ENCODE measurements at regions not wholly inside any gene's neighbourhood (a gene's known extent, or its start where the extent isn't known, plus 50 kb on each side); places are given as distances from the start of the nearest gene placed in this dataset.

- Histone ChIP-seq H3K27ac (no peak overlapping the region), H3K9me3 (no peaks in the 10 kb centered on the region), H3K27me3 (replicated peaks; ENCODE audit: insufficient read depth) (no peaks in the 10 kb centered on the region), H3K36me3 (no peaks in the 10 kb centered on the region), H3K4me3 (no peak overlapping the region), H3K4me1 (ENCODE audit: control insufficient read depth in 1 of 2, low read depth in 2 of 2) (peaks cover 13 to 33% of the 10 kb centered on the region in 2 donors)
- no peak for ATAC-seq (ENCODE audit: insufficient number of reproducible peaks, low FRiP score, low read depth)
- DNase-seq (ENCODE audit: low spot score) = no peak
- TF ChIP-seq CTCF (IDR thresholded peaks at IDR 0.05) = no peak
These were observed 118.8 kb downstream of the C16orf95 start for GRCh38 chr16:87198328-87198832.

- DNase-seq (ENCODE audit: low spot score) = no peak
- H3K4me3 ChIP-seq = no peak overlapping the region
- H3K9me3 ChIP-seq = no peaks in the 10 kb centered on the region
- no peak for TF ChIP-seq CTCF (IDR thresholded peaks at IDR 0.05)
- no peaks in the 10 kb centered on the region for H3K36me3 ChIP-seq
- H3K27me3 ChIP-seq (replicated peaks; ENCODE audit: insufficient read depth) = no peaks in the 10 kb centered on the region
- H3K4me1 ChIP-seq (ENCODE audit: control insufficient read depth in 1 of 2, low read depth in 2 of 2) = peaks cover 13 to 35% of the 10 kb centered on the region in 2 donors
- no peak for ATAC-seq (ENCODE audit: insufficient number of reproducible peaks, low FRiP score, low read depth)
- H3K27ac ChIP-seq = no peak overlapping the region
These were observed 118.3 kb downstream of the C16orf95 start for GRCh38 chr16:87198881-87199280.

- no peak for DNase-seq (ENCODE audit: low spot score)
- Histone ChIP-seq H3K9me3 (no peaks in the 10 kb centered on the region), H3K27ac (no peak overlapping the region)
These were observed 117.8 kb downstream of the C16orf95 start for GRCh38 chr16:87199379-87199778.

GRCh38 chr16:87199901-87200300, 117.3 kb downstream of the C16orf95 start:
- DNase-seq (ENCODE audit: low spot score) (no peak), ATAC-seq (ENCODE audit: insufficient number of reproducible peaks, low FRiP score, low read depth) (no peak)
- no peak overlapping the region for H3K4me3 ChIP-seq
- H3K27me3 ChIP-seq (replicated peaks; ENCODE audit: insufficient read depth) = no peaks in the 10 kb centered on the region
- TF ChIP-seq CTCF (IDR thresholded peaks at IDR 0.05) = no peak
- peaks cover 13 to 35% of the 10 kb centered on the region in 2 donors for H3K4me1 ChIP-seq (ENCODE audit: control insufficient read depth in 1 of 2, low read depth in 2 of 2)
- no peaks in the 10 kb centered on the region for H3K36me3 ChIP-seq
- no peak overlapping the region for H3K27ac ChIP-seq
- no peaks in the 10 kb centered on the region for H3K9me3 ChIP-seq

More at GRCh38 chr16:87199379-87199778, 117.8 kb downstream of the C16orf95 start:
- TF ChIP-seq CTCF (IDR thresholded peaks at IDR 0.05) = no peak
- Histone ChIP-seq H3K4me1 (ENCODE audit: control insufficient read depth in 1 of 2, low read depth in 2 of 2) (peaks cover 13 to 35% of the 10 kb centered on the region in 2 donors), H3K36me3 (no peaks in the 10 kb centered on the region), H3K27me3 (replicated peaks; ENCODE audit: insufficient read depth) (no peaks in the 10 kb centered on the region), H3K4me3 (no peak overlapping the region)
- ATAC-seq (ENCODE audit: insufficient number of reproducible peaks, low FRiP score, low read depth) = no peak

- H3K9me3 ChIP-seq = no peaks in the 10 kb centered on the region
- TF ChIP-seq CTCF (IDR thresholded peaks at IDR 0.05) = no peak
- ATAC-seq (ENCODE audit: insufficient number of reproducible peaks, low FRiP score, low read depth) (no peak), DNase-seq (ENCODE audit: low spot score) (no peak)
- no peaks in the 10 kb centered on the region for H3K36me3 ChIP-seq
- no peaks in the 10 kb centered on the region for H3K27me3 ChIP-seq (replicated peaks; ENCODE audit: insufficient read depth)
- no peak overlapping the region for H3K4me3 ChIP-seq
- H3K4me1 ChIP-seq (ENCODE audit: control insufficient read depth in 1 of 2, low read depth in 2 of 2) = peaks cover 13 to 35% of the 10 kb centered on the region in 2 donors
- peak overlapping the region; percentile 25 to 70 for H3K27ac ChIP-seq
These were observed 116.6 kb downstream of the C16orf95 start for GRCh38 chr16:87200637-87201036.

All from thoracic aorta (tissue), 2 donors.